ENCODE measurements at regions not wholly inside any gene's neighbourhood (a gene's known extent, or its start where the extent isn't known, plus 50 kb on each side); places are given as distances from the start of the nearest gene placed in this dataset.

- no peaks in the 10 kb centered on the region for H3K79me2 ChIP-seq (ENCODE audit: control insufficient read depth, insufficient read depth, low read length)
- H3K27me3 ChIP-seq (replicated peaks in 1 of 4; ENCODE audit: control extremely low read depth in 1 of 4, control insufficient read depth in 3 of 4, insufficient read depth in 4 of 4, low read length in 3 of 4) = no peaks in the 10 kb centered on the region
- H4K20me1 ChIP-seq (ENCODE audit: control insufficient read depth, insufficient read depth, low read length, poor library complexity, severe bottlenecking) = no peaks in the 10 kb centered on the region
- Mint-ChIP-seq H3K27ac (no peak overlapping the region), H3K27me3 (no peaks in the 10 kb centered on the region), H3K4me3 (no peak overlapping the region), H3K4me1 (no peaks in the 10 kb centered on the region), H3K9me3 (ENCODE audit: insufficient read depth) (no peaks in the 10 kb centered on the region)
- ATAC-seq (ENCODE audit: low read depth) (no peak), DNase-seq (no peak)
- WGBS (ENCODE audit: insufficient coverage) = 100% methylated on average over 2 of the region's 2 CpGs
- no peak for TF ChIP-seq EZH2 (IDR thresholded peaks at IDR 0.05; ENCODE audit: borderline replicate concordance, insufficient read depth, low read depth, low read length, poor library complexity, severe bottlenecking)
- no peak for TF ChIP-seq CTCF (IDR thresholded peaks at IDR 0.05)
- no peaks in the 10 kb centered on the region for H3K4me1 ChIP-seq (ENCODE audit: control insufficient read depth in 2 of 2, insufficient read depth in 2 of 2, low read length in 2 of 2)
- H3K4me3 ChIP-seq (ENCODE audit: control extremely low read depth in 1 of 5, extremely low read depth in 1 of 5, insufficient read depth in 1 of 5, low read depth in 2 of 5, low read length in 4 of 5) = no peak overlapping the region
- POLR2A ChIA-PET = no interaction called here
- H2AFZ ChIP-seq (ENCODE audit: insufficient read depth, low read depth, low read length, poor library complexity, severe bottlenecking) = no peak overlapping the region
- peaks cover 0 to 6% (median 0%) of the 10 kb centered on the region in 3 donors for H3K9me3 ChIP-seq (ENCODE audit: control extremely low read depth in 1 of 3, control insufficient read depth in 2 of 3, insufficient read depth in 1 of 3, low read length in 2 of 3)
- no peaks in the 10 kb centered on the region for H3K36me3 ChIP-seq (replicated peaks in 1 of 2; ENCODE audit: control extremely low read depth in 1 of 2, control insufficient read depth in 1 of 2, extremely low read depth in 1 of 2, insufficient read depth in 2 of 2, low read length in 1 of 2)
- intact Hi-C loops (cut with micrococcal nuclease) = no loop called here
- no peak overlapping the region for H3K9ac ChIP-seq (ENCODE audit: low read length)
- H3K27ac ChIP-seq (ENCODE audit: low read length in 2 of 2) = no peak overlapping the region
- CTCF ChIA-PET = no interaction called here
- H3K4me2 ChIP-seq (replicated peaks; ENCODE audit: low read depth, low read length, poor library complexity, severe bottlenecking) = no peak overlapping the region
Measured at GRCh38 chr10:53597835-53598251, 825.3 kb upstream of the MBL2 start.

- H3K27ac Mint-ChIP-seq = no peak overlapping the region
- intact Hi-C loops (cut with micrococcal nuclease) = no loop called here
- H3K36me3 ChIP-seq (replicated peaks in 1 of 2; ENCODE audit: control extremely low read depth in 1 of 2, control insufficient read depth in 1 of 2, extremely low read depth in 1 of 2, insufficient read depth in 2 of 2, low read length in 1 of 2) = no peaks in the 10 kb centered on the region
- H3K9me3 ChIP-seq (ENCODE audit: control extremely low read depth in 1 of 3, control insufficient read depth in 2 of 3, insufficient read depth in 1 of 3, low read length in 2 of 3) = peaks cover 0 to 2% (median 0%) of the 10 kb centered on the region in 3 donors
- no peak overlapping the region for H3K27ac ChIP-seq (ENCODE audit: low read length in 2 of 2)
- no peaks in the 10 kb centered on the region for H3K27me3 Mint-ChIP-seq
- no peaks in the 10 kb centered on the region for H3K4me1 ChIP-seq (ENCODE audit: control insufficient read depth in 2 of 2, insufficient read depth in 2 of 2, low read length in 2 of 2)
- DNase-seq = no peak
- ChIA-PET CTCF (no interaction called here), POLR2A (no interaction called here)
- no peaks in the 10 kb centered on the region for H4K20me1 ChIP-seq (ENCODE audit: control insufficient read depth, insufficient read depth, low read length, poor library complexity, severe bottlenecking)
- H3K9me3 Mint-ChIP-seq (ENCODE audit: insufficient read depth) = no peaks in the 10 kb centered on the region
- no CpG with 5 or more reads among the region's 2 CpGs for WGBS (ENCODE audit: insufficient coverage)
- H3K4me3 Mint-ChIP-seq = no peak overlapping the region
- no peak overlapping the region for H3K4me3 ChIP-seq (ENCODE audit: control extremely low read depth in 1 of 5, extremely low read depth in 1 of 5, insufficient read depth in 1 of 5, low read depth in 2 of 5, low read length in 4 of 5)
- no peak for ATAC-seq (ENCODE audit: low read depth)
- H3K9ac ChIP-seq (ENCODE audit: low read length) = no peak overlapping the region
- H3K4me1 Mint-ChIP-seq = no peaks in the 10 kb centered on the region
- no peak overlapping the region for H2AFZ ChIP-seq (ENCODE audit: insufficient read depth, low read depth, low read length, poor library complexity, severe bottlenecking)
- TF ChIP-seq CTCF (IDR thresholded peaks at IDR 0.05) (no peak), EZH2 (IDR thresholded peaks at IDR 0.05; ENCODE audit: borderline replicate concordance, insufficient read depth, low read depth, low read length, poor library complexity, severe bottlenecking) (no peak)
- no peaks in the 10 kb centered on the region for H3K27me3 ChIP-seq (replicated peaks in 1 of 4; ENCODE audit: control extremely low read depth in 1 of 4, control insufficient read depth in 3 of 4, insufficient read depth in 4 of 4, low read length in 3 of 4)
- H3K4me2 ChIP-seq (replicated peaks; ENCODE audit: low read depth, low read length, poor library complexity, severe bottlenecking) = no peak overlapping the region
- H3K79me2 ChIP-seq (ENCODE audit: control insufficient read depth, insufficient read depth, low read length) = no peaks in the 10 kb centered on the region
Measured at GRCh38 chr10:53580465-53580864, 807.9 kb upstream of the MBL2 start.

All from B cell (primary cell).